ENCODE measurements at regions not wholly inside any gene's neighbourhood (a gene's known extent, or its start where the extent isn't known, plus 50 kb on each side); places are given as distances from the start of the nearest gene placed in this dataset.
"Not testable (repeated sequence)": the region's sequence is repeated elsewhere in the genome, so short reads cannot be mapped to it uniquely, and the experiment has no call there.

GRCh38 chr2:87622720-87623119 lies 125.2 kb upstream of the PLGLB2 start:
- not testable (repeated sequence) for H3K9ac ChIP-seq (ENCODE audit: low read depth in 1 of 2, low read length in 2 of 2); H3K4me1 ChIP-seq (ENCODE audit: control insufficient read depth in 4 of 4, insufficient read depth in 4 of 4, low read length in 3 of 4); H3K27ac ChIP-seq (ENCODE audit: low read depth in 1 of 2, low read length in 2 of 2); H3K4me3 ChIP-seq (ENCODE audit: low read depth in 1 of 3, low read length in 3 of 3); DNase-seq (ENCODE audit: low spot score); H3K36me3 ChIP-seq (ENCODE audit: control insufficient read depth in 4 of 4, insufficient read depth in 3 of 4, low read depth in 1 of 4, low read length in 3 of 4); H3K27me3 ChIP-seq (ENCODE audit: control insufficient read depth in 4 of 4, insufficient read depth in 4 of 4, low read length in 3 of 4); H3K9me3 ChIP-seq (ENCODE audit: control insufficient read depth in 4 of 4, low read length in 3 of 4)
- no CpG with 5 or more reads among the region's 4 CpGs for WGBS

- H3K27me3 ChIP-seq (ENCODE audit: control insufficient read depth in 4 of 4, insufficient read depth in 4 of 4, low read length in 3 of 4); H3K4me1 ChIP-seq (ENCODE audit: control insufficient read depth in 4 of 4, insufficient read depth in 4 of 4, low read length in 3 of 4); DNase-seq (ENCODE audit: low spot score); H3K9me3 ChIP-seq (ENCODE audit: control insufficient read depth in 4 of 4, low read length in 3 of 4); H3K4me3 ChIP-seq (ENCODE audit: low read depth in 1 of 3, low read length in 3 of 3); H3K36me3 ChIP-seq (ENCODE audit: control insufficient read depth in 4 of 4, insufficient read depth in 3 of 4, low read depth in 1 of 4, low read length in 3 of 4); H3K27ac ChIP-seq (ENCODE audit: low read depth in 1 of 2, low read length in 2 of 2); H3K9ac ChIP-seq (ENCODE audit: low read depth in 1 of 2, low read length in 2 of 2): not testable (repeated sequence)
- WGBS: 82% methylated on average over 9 of the region's 10 CpGs
Observed at GRCh38 chr2:87629491-87630458, 118.1 kb upstream of the PLGLB2 start.

- WGBS: 100% methylated on average over 1 of the region's 5 CpGs
- not testable (repeated sequence) for H3K36me3 ChIP-seq (ENCODE audit: control insufficient read depth in 4 of 4, insufficient read depth in 3 of 4, low read depth in 1 of 4, low read length in 3 of 4); DNase-seq (ENCODE audit: low spot score); H3K4me3 ChIP-seq (ENCODE audit: low read depth in 1 of 3, low read length in 3 of 3); H3K9me3 ChIP-seq (ENCODE audit: control insufficient read depth in 4 of 4, low read length in 3 of 4); H3K4me1 ChIP-seq (ENCODE audit: control insufficient read depth in 4 of 4, insufficient read depth in 4 of 4, low read length in 3 of 4); H3K27ac ChIP-seq (ENCODE audit: low read depth in 1 of 2, low read length in 2 of 2); H3K27me3 ChIP-seq (ENCODE audit: control insufficient read depth in 4 of 4, insufficient read depth in 4 of 4, low read length in 3 of 4); H3K9ac ChIP-seq (ENCODE audit: low read depth in 1 of 2, low read length in 2 of 2)
Observed at GRCh38 chr2:87630892-87631291, 117.0 kb upstream of the PLGLB2 start.

GRCh38 chr2:87631402-87631801 lies 116.5 kb upstream of the PLGLB2 start:
- not testable (repeated sequence) for H3K9me3 ChIP-seq (ENCODE audit: control insufficient read depth in 4 of 4, low read length in 3 of 4); H3K9ac ChIP-seq (ENCODE audit: low read depth in 1 of 2, low read length in 2 of 2); H3K4me3 ChIP-seq (ENCODE audit: low read depth in 1 of 3, low read length in 3 of 3); H3K27ac ChIP-seq (ENCODE audit: low read depth in 1 of 2, low read length in 2 of 2); H3K36me3 ChIP-seq (ENCODE audit: control insufficient read depth in 4 of 4, insufficient read depth in 3 of 4, low read depth in 1 of 4, low read length in 3 of 4); H3K4me1 ChIP-seq (ENCODE audit: control insufficient read depth in 4 of 4, insufficient read depth in 4 of 4, low read length in 3 of 4); DNase-seq (ENCODE audit: low spot score); H3K27me3 ChIP-seq (ENCODE audit: control insufficient read depth in 4 of 4, insufficient read depth in 4 of 4, low read length in 3 of 4)
- WGBS: 75% methylated on average over 2 of the region's 3 CpGs

GRCh38 chr2:87633287-87633963 lies 114.5 kb upstream of the PLGLB2 start:
- not testable (repeated sequence) for H3K4me3 ChIP-seq (ENCODE audit: low read depth in 1 of 3, low read length in 3 of 3); H3K36me3 ChIP-seq (ENCODE audit: control insufficient read depth in 4 of 4, insufficient read depth in 3 of 4, low read depth in 1 of 4, low read length in 3 of 4); H3K27ac ChIP-seq (ENCODE audit: low read depth in 1 of 2, low read length in 2 of 2); H3K9ac ChIP-seq (ENCODE audit: low read depth in 1 of 2, low read length in 2 of 2); H3K4me1 ChIP-seq (ENCODE audit: control insufficient read depth in 4 of 4, insufficient read depth in 4 of 4, low read length in 3 of 4); H3K9me3 ChIP-seq (ENCODE audit: control insufficient read depth in 4 of 4, low read length in 3 of 4); H3K27me3 ChIP-seq (ENCODE audit: control insufficient read depth in 4 of 4, insufficient read depth in 4 of 4, low read length in 3 of 4); DNase-seq (ENCODE audit: low spot score)
- WGBS: 97% methylated on average over 2 of the region's 3 CpGs

GRCh38 chr2:87634106-87634505 lies 113.8 kb upstream of the PLGLB2 start:
- 94% methylated on average over 6 of the region's 7 CpGs for WGBS

GRCh38 chr2:87634971-87635650 lies 112.8 kb upstream of the PLGLB2 start:
- H3K9ac ChIP-seq (ENCODE audit: low read depth in 1 of 2, low read length in 2 of 2); H3K36me3 ChIP-seq (ENCODE audit: control insufficient read depth in 4 of 4, insufficient read depth in 3 of 4, low read depth in 1 of 4, low read length in 3 of 4); H3K27ac ChIP-seq (ENCODE audit: low read depth in 1 of 2, low read length in 2 of 2); H3K27me3 ChIP-seq (ENCODE audit: control insufficient read depth in 4 of 4, insufficient read depth in 4 of 4, low read length in 3 of 4); H3K9me3 ChIP-seq (ENCODE audit: control insufficient read depth in 4 of 4, low read length in 3 of 4); H3K4me3 ChIP-seq (ENCODE audit: low read depth in 1 of 3, low read length in 3 of 3); DNase-seq (ENCODE audit: low spot score): not testable (repeated sequence)
- H3K4me1 ChIP-seq (ENCODE audit: control insufficient read depth in 4 of 4, insufficient read depth in 4 of 4, low read length in 3 of 4): peaks cover 0 to 11% (median 2%) of the 10 kb centered on the region in 4 donors
- 84% methylated on average over 8 of the region's 10 CpGs for WGBS

More at GRCh38 chr2:87634106-87634505, 113.8 kb upstream of the PLGLB2 start:
- H3K27ac ChIP-seq (ENCODE audit: low read depth in 1 of 2, low read length in 2 of 2); H3K4me3 ChIP-seq (ENCODE audit: low read depth in 1 of 3, low read length in 3 of 3); H3K36me3 ChIP-seq (ENCODE audit: control insufficient read depth in 4 of 4, insufficient read depth in 3 of 4, low read depth in 1 of 4, low read length in 3 of 4); H3K9me3 ChIP-seq (ENCODE audit: control insufficient read depth in 4 of 4, low read length in 3 of 4); H3K27me3 ChIP-seq (ENCODE audit: control insufficient read depth in 4 of 4, insufficient read depth in 4 of 4, low read length in 3 of 4); DNase-seq (ENCODE audit: low spot score); H3K4me1 ChIP-seq (ENCODE audit: control insufficient read depth in 4 of 4, insufficient read depth in 4 of 4, low read length in 3 of 4); H3K9ac ChIP-seq (ENCODE audit: low read depth in 1 of 2, low read length in 2 of 2): not testable (repeated sequence)

- H3K9ac ChIP-seq (ENCODE audit: low read depth in 1 of 2, low read length in 2 of 2); H3K36me3 ChIP-seq (ENCODE audit: control insufficient read depth in 4 of 4, insufficient read depth in 3 of 4, low read depth in 1 of 4, low read length in 3 of 4); H3K9me3 ChIP-seq (ENCODE audit: control insufficient read depth in 4 of 4, low read length in 3 of 4); H3K4me3 ChIP-seq (ENCODE audit: low read depth in 1 of 3, low read length in 3 of 3); DNase-seq (ENCODE audit: low spot score); H3K27me3 ChIP-seq (ENCODE audit: control insufficient read depth in 4 of 4, insufficient read depth in 4 of 4, low read length in 3 of 4); H3K27ac ChIP-seq (ENCODE audit: low read depth in 1 of 2, low read length in 2 of 2): not testable (repeated sequence)
- H3K4me1 ChIP-seq (ENCODE audit: control insufficient read depth in 4 of 4, insufficient read depth in 4 of 4, low read length in 3 of 4): peaks cover 0 to 11% (median 2%) of the 10 kb centered on the region in 4 donors
- 97% methylated on average over 6 of the region's 7 CpGs for WGBS
Observed at GRCh38 chr2:87636246-87636645, 111.6 kb upstream of the PLGLB2 start.
